Ascending aorta (tissue), 2 donors: ENCODE measurements at regions not wholly inside any gene's neighbourhood (a gene's known extent, or its start where the extent isn't known, plus 50 kb on each side); places are given as distances from the start of the nearest gene placed in this dataset.

Experiments
- DNase-seq, 2 donors: peaks; one replicate each; pipeline ENCODE4 v3.0.0-alpha.2; 2019; ENCODE audit warnings: low spot score in 2 of 2
- H3K27ac ChIP-seq, 2 donors: fragments of 200-600 bp; sonication (generic); one replicate each; pipeline ENCODE4 v1.5.1; 2016 to 2017; ENCODE audit warnings: mild to moderate bottlenecking in 1 of 2
- H3K27me3 ChIP-seq: fragments of 200-600 bp; sonication (generic); one replicate; pipeline ENCODE4 v1.5.1; 2017
- H3K36me3 ChIP-seq, 2 donors: fragments of 200-600 bp; sonication (generic); one replicate each; pipeline ENCODE4 v1.5.1; 2016
- H3K4me1 ChIP-seq, 2 donors: fragments of 200-600 bp; sonication (generic); one replicate each; pipeline ENCODE4 v1.5.1; 2016 to 2017; ENCODE audit warnings: mild to moderate bottlenecking in 1 of 2
- H3K4me3 ChIP-seq, 2 donors: fragments of 200-600 bp; sonication (generic); one replicate each; pipeline ENCODE4 v1.5.1; 2016 to 2017; ENCODE audit warnings: mild to moderate bottlenecking in 1 of 2
- H3K9me3 ChIP-seq, 2 donors: fragments of 200-600 bp; sonication (generic); one replicate each; pipeline ENCODE4 v1.5.1; 2016
- intact Hi-C: fragments of 100-400 bp; cut with DNase I; formaldehyde crosslinking; loops from one replicate; pipeline ENCODE4 v1.15.1; 2023
- TF ChIP-seq, protein P1 (sequence below), 3 experiments: fragments of 200-600 bp in 2 of 3; fragments of 450-650 bp in 1 of 3; sonication (generic) in 2 of 3; IDR thresholded peaks; one replicate each; pipeline ENCODE4 v1.5.1; 2016 to 2019; ENCODE audit warnings: antibody characterized with exemption in 3 of 3, mild to moderate bottlenecking in 1 of 3, moderate library complexity in 1 of 3

DNA sequence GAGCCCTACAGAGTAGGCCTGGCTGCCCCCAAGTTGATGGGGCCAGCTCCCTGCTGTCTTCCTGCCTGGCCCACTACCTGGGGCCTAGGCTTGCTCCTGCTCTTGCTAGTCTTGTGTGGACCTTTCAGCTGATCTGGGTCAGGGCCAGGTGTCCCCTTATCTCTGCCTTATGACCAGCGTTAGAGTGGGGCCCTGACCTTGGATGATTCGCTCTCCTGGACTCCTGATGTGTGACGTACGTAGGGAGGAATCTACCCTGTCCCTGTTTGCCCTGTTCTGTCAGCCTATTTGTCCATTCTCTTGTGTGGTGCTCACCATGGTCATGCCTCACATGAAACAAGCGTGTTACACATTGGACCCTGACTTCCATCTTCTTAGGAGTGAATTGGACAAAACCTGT lies 571.8 kb downstream of the QKI start:
- intact Hi-C loops = no loop called here
- H3K4me3 ChIP-seq = no peak overlapping the region

GRCh38 chr6:163985710-163986109 lies 571.2 kb downstream of the QKI start:
- no peak for DNase-seq
- Histone ChIP-seq H3K4me3 (no peak overlapping the region), H3K4me1 (no peaks in the 10 kb centered on the region), H3K36me3 (no peaks in the 10 kb centered on the region), H3K27me3 (no peaks in the 10 kb centered on the region), H3K9me3 (no peaks in the 10 kb centered on the region), H3K27ac (no peak overlapping the region)
- intact Hi-C loops = no loop called here
- TF ChIP-seq, protein P1, sequence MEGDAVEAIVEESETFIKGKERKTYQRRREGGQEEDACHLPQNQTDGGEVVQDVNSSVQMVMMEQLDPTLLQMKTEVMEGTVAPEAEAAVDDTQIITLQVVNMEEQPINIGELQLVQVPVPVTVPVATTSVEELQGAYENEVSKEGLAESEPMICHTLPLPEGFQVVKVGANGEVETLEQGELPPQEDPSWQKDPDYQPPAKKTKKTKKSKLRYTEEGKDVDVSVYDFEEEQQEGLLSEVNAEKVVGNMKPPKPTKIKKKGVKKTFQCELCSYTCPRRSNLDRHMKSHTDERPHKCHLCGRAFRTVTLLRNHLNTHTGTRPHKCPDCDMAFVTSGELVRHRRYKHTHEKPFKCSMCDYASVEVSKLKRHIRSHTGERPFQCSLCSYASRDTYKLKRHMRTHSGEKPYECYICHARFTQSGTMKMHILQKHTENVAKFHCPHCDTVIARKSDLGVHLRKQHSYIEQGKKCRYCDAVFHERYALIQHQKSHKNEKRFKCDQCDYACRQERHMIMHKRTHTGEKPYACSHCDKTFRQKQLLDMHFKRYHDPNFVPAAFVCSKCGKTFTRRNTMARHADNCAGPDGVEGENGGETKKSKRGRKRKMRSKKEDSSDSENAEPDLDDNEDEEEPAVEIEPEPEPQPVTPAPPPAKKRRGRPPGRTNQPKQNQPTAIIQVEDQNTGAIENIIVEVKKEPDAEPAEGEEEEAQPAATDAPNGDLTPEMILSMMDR (IDR thresholded peaks at IDR 0.05) = no peak

More for the DNA sequence above, 571.8 kb downstream of the QKI start:
- no peak overlapping the region for H3K27ac ChIP-seq
- TF ChIP-seq, protein P1 (IDR thresholded peaks at IDR 0.05) = no peak
- H3K4me1 ChIP-seq = no peaks in the 10 kb centered on the region
- no peaks in the 10 kb centered on the region for H3K9me3 ChIP-seq
- H3K36me3 ChIP-seq = no peaks in the 10 kb centered on the region
- H3K27me3 ChIP-seq = no peaks in the 10 kb centered on the region
- no peak for DNase-seq

- no peak for DNase-seq
- no peaks in the 10 kb centered on the region for H3K36me3 ChIP-seq
- intact Hi-C loops = no loop called here
- no peak overlapping the region for H3K4me3 ChIP-seq
- H3K4me1 ChIP-seq = no peaks in the 10 kb centered on the region
- no peaks in the 10 kb centered on the region for H3K27me3 ChIP-seq
- H3K9me3 ChIP-seq = no peaks in the 10 kb centered on the region
- TF ChIP-seq, protein P1 (IDR thresholded peaks at IDR 0.05) = no peak
- no peak overlapping the region for H3K27ac ChIP-seq
These were observed 570.5 kb downstream of the QKI start for GRCh38 chr6:163985040-163985439.

DNA sequence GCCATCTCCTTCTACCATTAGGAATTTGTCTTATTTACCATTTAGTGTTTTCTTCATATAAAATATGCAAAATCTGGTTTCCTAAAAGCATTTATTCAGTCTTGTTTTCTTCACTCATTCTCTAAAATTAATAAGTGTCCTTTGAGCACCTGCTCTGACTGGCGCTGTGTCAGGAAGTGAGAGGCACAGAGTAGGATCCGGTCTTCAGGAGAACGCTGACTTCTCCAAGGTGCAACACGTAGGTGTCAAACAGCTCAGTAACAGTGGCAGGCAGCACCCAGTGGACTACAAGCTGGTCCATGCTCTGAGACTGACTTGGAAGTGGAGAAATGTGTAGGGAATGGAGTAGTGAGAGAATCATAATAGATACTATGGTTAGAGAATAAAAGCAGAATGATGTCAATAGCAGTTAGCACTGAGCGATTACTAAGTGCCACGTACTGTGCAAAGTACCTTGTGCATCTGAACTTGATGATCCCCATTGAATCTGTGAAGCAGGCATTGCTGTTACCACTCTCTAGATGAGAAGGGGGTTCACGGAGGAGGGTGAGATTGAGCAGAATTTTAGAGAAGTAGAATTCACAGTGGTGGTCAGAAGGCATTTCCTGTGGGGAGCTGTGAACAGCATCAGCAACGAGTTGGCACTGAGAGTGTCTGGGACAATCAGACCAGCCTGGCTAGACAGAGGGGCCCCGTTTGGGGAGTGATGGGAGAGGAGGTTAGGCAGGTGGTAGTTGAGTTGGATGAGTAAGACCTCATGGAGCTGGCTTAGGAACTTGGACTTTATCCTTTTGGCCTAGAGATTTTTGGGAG lies 569.8 kb downstream of the QKI start:
- H3K4me1 ChIP-seq = no peaks in the 10 kb centered on the region
- H3K27me3 ChIP-seq = no peaks in the 10 kb centered on the region
- H3K36me3 ChIP-seq = no peaks in the 10 kb centered on the region
- DNase-seq = no peak
- intact Hi-C loops = no loop called here
- no peak overlapping the region for H3K27ac ChIP-seq
- no peak overlapping the region for H3K4me3 ChIP-seq
- no peaks in the 10 kb centered on the region for H3K9me3 ChIP-seq
- TF ChIP-seq, protein P1 (IDR thresholded peaks at IDR 0.05) = no peak

- intact Hi-C loops = no loop called here
- no peaks in the 10 kb centered on the region for H3K36me3 ChIP-seq
- no peaks in the 10 kb centered on the region for H3K4me1 ChIP-seq
- TF ChIP-seq, protein P1 (IDR thresholded peaks at IDR 0.05) = no peak
- no peak overlapping the region for H3K27ac ChIP-seq
- H3K27me3 ChIP-seq = no peaks in the 10 kb centered on the region
- no peaks in the 10 kb centered on the region for H3K9me3 ChIP-seq
- H3K4me3 ChIP-seq = no peak overlapping the region
- no peak for DNase-seq
These were observed 569.2 kb downstream of the QKI start for GRCh38 chr6:163983679-163984078.
